Endothelial cell of umbilical vein (primary cell): ENCODE measurements at regions not wholly inside any gene's neighbourhood (a gene's known extent, or its start where the extent isn't known, plus 50 kb on each side); places are given as distances from the start of the nearest gene placed in this dataset.
"Not testable (repeated sequence)": the region's sequence is repeated elsewhere in the genome, so short reads cannot be mapped to it uniquely, and the experiment has no call there.

ENCODE experiments used
- BruUV-seq: library from RNA; stranded (reverse); fragments of 400-500 nt; replicated peaks from 2 replicates; lab custom pipeline; 2021; lab: Mats Ljungman, UMichigan
- CTCF ChIA-PET: fragments of 300-600, 350-600 bp; sonication (Branson Sonifier 250); formaldehyde crosslinking; loops from one replicate; lab custom pipeline; 2021; ENCODE audit warnings: antibody characterized with exemption, inconsistent platforms; lab: Charles Lee
- POLR2A ChIA-PET: fragments of 300-600, 350-600 bp; sonication (Branson Sonifier 250); formaldehyde crosslinking; loops from one replicate; lab custom pipeline; 2021; ENCODE audit warnings: antibody characterized with exemption, inconsistent platforms; lab: Charles Lee
- DNase-seq: peaks from one replicate; pipeline ENCODE4 v3.0.0-alpha.2; 2011; ENCODE audit warnings: low read depth, low spot score
- FAIRE-seq: peaks from 2 replicates; lab custom pipeline; 2011; peaks lifted over from hg19 to GRCh38; lab: Jason Lieb, UNC
- H2AFZ ChIP-seq: 2 replicates; pipeline ENCODE4 v1.6.0; 2012; ENCODE audit warnings: low read depth, low read length, control low read depth, inconsistent platforms
- H3K27ac ChIP-seq: 2 replicates; pipeline ENCODE4 v1.5.1; 2011; ENCODE audit warnings: low read depth, mild to moderate bottlenecking, control low read depth, low read length, moderate library complexity; ENCODE audit not compliant: insufficient read depth
- H3K27me3 ChIP-seq, 2 experiments: 2 replicates each; pipeline versions ENCODE4 v1.6.0 to v1.6.1; 2011; ENCODE audit warnings: low read length in 2 of 2, mixed read lengths in 1 of 2; ENCODE audit not compliant: control insufficient read depth in 2 of 2, insufficient read depth in 2 of 2
- H3K36me3 ChIP-seq, 2 experiments: 2 replicates in 1 of 2; 3 replicates in 1 of 2; pipeline ENCODE4 v1.5.1; 2011; ENCODE audit warnings: low read length in 2 of 2, mild to moderate bottlenecking in 1 of 2, moderate library complexity in 1 of 2; ENCODE audit not compliant: control insufficient read depth in 2 of 2, insufficient read depth in 2 of 2; ENCODE audit errors: extremely low read depth in 1 of 2
- H3K4me1 ChIP-seq: 3 replicates; pipeline ENCODE4 v1.5.1; 2011; ENCODE audit warnings: mild to moderate bottlenecking, low read length; ENCODE audit not compliant: control insufficient read depth, insufficient read depth; ENCODE audit errors: extremely low read depth
- H3K4me2 ChIP-seq: 2 replicates; pipeline ENCODE4 v1.6.1; 2011; ENCODE audit warnings: low read length, control low read depth, mixed read lengths; ENCODE audit not compliant: insufficient read depth
- H3K4me3 ChIP-seq, 3 experiments: fragments of 200-600 bp in 1 of 3; sonication (generic), shearing (Covaris generic) in 1 of 3; replicated peaks in 1 of 3; 2 replicates each; pipeline ENCODE4 v1.5.1; 2011 to 2016; ENCODE audit warnings: control low read depth in 3 of 3, low read length in 3 of 3, mild to moderate bottlenecking in 2 of 3, inconsistent platforms in 1 of 3, low read depth in 1 of 3, moderate library complexity in 1 of 3; ENCODE audit not compliant: insufficient read depth in 1 of 3
- H3K79me2 ChIP-seq: 2 replicates; pipeline ENCODE4 v1.6.0; 2012; ENCODE audit warnings: low read length, inconsistent platforms; ENCODE audit not compliant: control insufficient read depth, insufficient read depth
- H3K9ac ChIP-seq: replicated peaks from 2 replicates; pipeline ENCODE3; 2011; ENCODE audit warnings: low read length, control low read depth; ENCODE audit not compliant: insufficient read depth; ENCODE audit errors: extremely low read depth
- H3K9me1 ChIP-seq: replicated peaks from 3 replicates; pipeline ENCODE4 v1.6.0; 2011; ENCODE audit warnings: mild to moderate bottlenecking, low read length; ENCODE audit not compliant: control insufficient read depth, insufficient read depth; ENCODE audit errors: extremely low read depth
- H3K9me3 ChIP-seq: replicated peaks from 2 replicates; pipeline ENCODE4 v1.5.1; 2012; ENCODE audit warnings: low read length, inconsistent platforms; ENCODE audit not compliant: control insufficient read depth, insufficient read depth
- H4K20me1 ChIP-seq: replicated peaks from 2 replicates; pipeline ENCODE3; 2011; ENCODE audit warnings: mild to moderate bottlenecking, low read length; ENCODE audit not compliant: control insufficient read depth, insufficient read depth; ENCODE audit errors: extremely low read depth
- POLR2A ChIP-seq: IDR thresholded peaks from 2 replicates; pipeline ENCODE4 v1.6.1; 2012; ENCODE audit warnings: low read depth, mild to moderate bottlenecking, control low read depth, low read length
- dilution Hi-C: fragments of 300-500 bp; cut with MboI; formaldehyde crosslinking; loops from one replicate; pipeline ENCODE4 v1.15.0; 2019; ENCODE audit warnings: low sequenced_read_pairs; ENCODE audit not compliant: extremely low pct_ligation_motif_present
- intact Hi-C: fragments of 100-400 bp; cut with micrococcal nuclease; formaldehyde crosslinking; loops from one replicate; pipeline ENCODE4 v1.10.0; 2022

DNA sequence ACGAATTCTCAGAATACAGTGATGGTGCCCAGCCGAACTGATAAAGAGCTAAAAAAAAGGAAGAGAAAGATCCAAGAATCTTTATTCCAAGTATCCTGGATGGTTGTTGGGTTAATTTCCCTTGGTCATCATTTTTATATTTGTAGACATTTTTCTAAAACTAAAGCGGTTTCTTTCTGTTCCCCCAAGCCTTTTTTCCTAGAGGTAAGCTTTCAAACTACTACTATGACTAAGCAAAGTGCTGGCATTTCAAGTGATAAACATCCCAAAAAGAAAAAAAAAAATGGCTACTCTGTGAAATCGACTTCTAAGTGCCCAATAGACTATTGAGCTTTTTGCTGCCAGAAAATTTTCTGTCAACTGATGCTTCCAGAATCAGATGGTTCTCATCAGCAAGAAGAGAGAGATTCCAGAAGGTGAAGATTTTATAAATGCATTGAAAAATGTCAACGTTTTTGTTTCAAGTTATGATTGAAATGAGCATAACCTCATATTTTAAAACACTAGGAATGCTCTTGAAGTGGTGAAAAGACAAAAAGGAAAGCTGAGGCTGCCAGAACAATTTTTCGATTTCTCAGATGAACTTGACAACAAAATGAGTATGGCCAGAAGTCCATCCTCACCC, 96.1 kb upstream of the ZC3H11B start:
- Histone ChIP-seq H3K4me3 (no peak overlapping the region), H4K20me1 (no peaks in the 10 kb centered on the region), H3K9me3 (no peaks in the 10 kb centered on the region), H3K9me1 (no peaks in the 10 kb centered on the region), H3K36me3 (no peaks in the 10 kb centered on the region), H3K4me2 (no peak overlapping the region), H3K27me3 (no peaks in the 10 kb centered on the region), H3K9ac (no peak overlapping the region), H3K79me2 (no peaks in the 10 kb centered on the region), H2AFZ (no peak overlapping the region), H3K27ac (no peak overlapping the region), H3K4me1 (no peaks in the 10 kb centered on the region)
- POLR2A ChIA-PET: no interaction called here
- no peak for FAIRE-seq
- dilution Hi-C loops (no loop called here), intact Hi-C loops (no loop called here)
- CTCF ChIA-PET: no interaction called here
- TF ChIP-seq POLR2A: no peak
- no TSS peak for BruUV-seq
- DNase-seq: no peak

DNA sequence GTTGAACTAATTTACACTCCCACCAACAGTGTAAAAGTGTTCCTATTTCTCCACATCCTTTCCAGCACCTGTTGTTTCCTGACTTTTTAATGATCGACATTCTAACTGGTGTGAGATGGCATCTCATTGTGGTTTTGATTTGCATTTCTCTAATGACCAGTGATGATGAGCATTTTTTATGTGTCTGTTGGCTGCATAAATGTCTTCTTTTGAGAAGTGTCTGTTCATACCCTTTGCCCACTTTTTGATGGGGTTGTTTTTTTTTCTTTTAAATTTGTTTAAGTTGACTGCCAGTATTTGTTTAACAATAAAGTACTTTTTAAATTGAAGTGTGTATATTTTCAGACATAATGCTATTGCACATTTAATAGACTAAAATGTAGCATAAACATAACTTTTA, 95.0 kb upstream of the ZC3H11B start:
- POLR2A ChIA-PET, H3K4me3 ChIP-seq, FAIRE-seq, dilution Hi-C loops, intact Hi-C loops, CTCF ChIA-PET, H3K9ac ChIP-seq, DNase-seq, H3K27me3 ChIP-seq, H3K79me2 ChIP-seq, H3K4me2 ChIP-seq, H3K9me3 ChIP-seq, H3K4me1 ChIP-seq, H4K20me1 ChIP-seq, H3K9me1 ChIP-seq, H3K36me3 ChIP-seq, H3K27ac ChIP-seq, BruUV-seq, H2AFZ ChIP-seq: not testable (repeated sequence)

- H2AFZ ChIP-seq, H3K4me3 ChIP-seq, POLR2A ChIA-PET, DNase-seq, H3K4me1 ChIP-seq, H4K20me1 ChIP-seq, FAIRE-seq, H3K9ac ChIP-seq, H3K79me2 ChIP-seq, intact Hi-C loops, H3K9me3 ChIP-seq, H3K9me1 ChIP-seq, H3K27ac ChIP-seq, CTCF ChIA-PET, H3K4me2 ChIP-seq, H3K27me3 ChIP-seq, dilution Hi-C loops, BruUV-seq, H3K36me3 ChIP-seq: not testable (repeated sequence)
These were observed 91.4 kb upstream of the ZC3H11B start for GRCh38 chr1:219704331-219704730.
